ENCODE measurements at regions not wholly inside any gene's neighbourhood (a gene's known extent, or its start where the extent isn't known, plus 50 kb on each side); places are given as distances from the start of the nearest gene placed in this dataset.

DNA sequence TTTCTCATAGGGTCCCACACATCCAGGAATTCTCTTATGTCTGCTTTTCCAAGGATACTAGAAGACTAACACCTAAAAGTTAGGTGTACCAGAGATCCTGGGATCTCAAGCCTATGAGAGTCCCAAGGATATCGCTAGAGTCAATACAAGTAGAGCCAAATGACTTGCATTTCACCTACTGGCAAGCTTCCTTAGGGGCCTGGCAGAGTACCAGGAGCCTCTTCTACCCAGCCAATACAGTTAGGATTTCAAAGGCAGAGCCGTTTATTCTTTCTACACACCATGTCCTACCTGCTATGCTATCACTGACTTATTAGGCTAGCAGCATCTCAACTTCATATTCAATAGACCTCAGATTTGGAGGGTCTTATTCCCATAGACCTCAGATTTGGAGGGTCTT is 53.5 kb upstream of the UNC5B start:
- Histone ChIP-seq H4K20me1 (ENCODE audit: insufficient read depth) (no peaks in the 10 kb centered on the region), H3K9ac (ENCODE audit: low read length) (no peak overlapping the region), H3K79me2 (ENCODE audit: insufficient read depth, low read length) (no peaks in the 10 kb centered on the region), H3K36me3 (ENCODE audit: control insufficient read depth in 1 of 2, insufficient read depth in 2 of 2, low read length in 2 of 2) (no peaks in the 10 kb centered on the region), H3K27ac (ENCODE audit: low read depth, low read length) (no peak overlapping the region), H3K4me3 (replicated peaks in 1 of 2; ENCODE audit: low read depth in 1 of 2, low read length in 2 of 2) (no peak overlapping the region), H2AFZ (ENCODE audit: low read depth, low read length, poor library complexity, severe bottlenecking) (no peak overlapping the region), H3K27me3 (ENCODE audit: insufficient read depth, low read length) (no peaks in the 10 kb centered on the region), H3K9me3 (ENCODE audit: control insufficient read depth in 1 of 2, insufficient read depth in 1 of 2, low read depth in 1 of 2, low read length in 2 of 2) (no peaks in the 10 kb centered on the region), H3K4me2 (ENCODE audit: low read length) (no peak overlapping the region), H3K9me2 (ENCODE audit: insufficient read depth) (no peaks in the 10 kb centered on the region), H3K4me1 (ENCODE audit: control insufficient read depth in 1 of 2, insufficient read depth in 2 of 2, low read length in 2 of 2) (peaks cover 0 to 11% of the 10 kb centered on the region in 2 experiments; a peak in 1 of 4 replicates)
- TF ChIP-seq JUND (IDR thresholded peaks at IDR 0.05) (no peak), EZH2 (IDR thresholded peaks at IDR 0.05) (no peak), SRF (IDR thresholded peaks at IDR 0.05; ENCODE audit: low read depth) (no peak), SP1 (IDR thresholded peaks at IDR 0.05; ENCODE audit: low read depth) (no peak), ELF1 (IDR thresholded peaks at IDR 0.05; ENCODE audit: borderline replicate concordance, low read depth) (no peak)
- RAD21 ChIA-PET (ENCODE audit: low non-redundant PET in 1 of 2, low total read pairs in 2 of 2, uncharacterized antibody in 2 of 2, unreplicated experiment in 2 of 2): no interaction called here
- no TSS peak for BruUV-seq (replicated peaks)
- intact Hi-C loops (cut with micrococcal nuclease): no loop called here
- POLR2A ChIA-PET: no interaction called here
- DNase-seq (ENCODE audit: low read depth, low spot score): no peak
- no peak for ATAC-seq
- CTCF ChIA-PET: no interaction called here

DNA sequence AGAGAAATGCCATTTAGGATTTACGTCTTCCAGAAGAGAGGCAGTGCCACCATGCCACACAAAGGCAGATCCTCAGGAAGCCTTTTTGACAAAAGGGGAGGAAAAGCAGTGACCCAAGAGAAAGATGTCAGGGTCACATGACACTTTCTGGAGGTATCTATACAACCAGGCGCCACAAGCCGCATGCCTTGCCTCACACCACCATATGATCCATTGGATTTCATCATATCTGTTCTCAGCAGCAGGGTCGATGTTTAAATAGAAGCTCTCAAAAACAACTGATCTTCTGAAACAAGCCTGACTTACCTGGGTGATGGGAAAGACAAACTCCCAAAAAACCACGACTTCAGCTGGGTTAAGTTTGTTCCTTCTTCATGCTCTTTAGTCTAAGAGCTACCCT is 52.5 kb upstream of the UNC5B start:
- H3K27me3 ChIP-seq (ENCODE audit: insufficient read depth, low read length): no peaks in the 10 kb centered on the region
- H3K27ac ChIP-seq (ENCODE audit: low read depth, low read length): no peak overlapping the region
- H3K4me3 ChIP-seq (replicated peaks in 1 of 2; ENCODE audit: low read depth in 1 of 2, low read length in 2 of 2): no peak overlapping the region
- H3K36me3 ChIP-seq (ENCODE audit: control insufficient read depth in 1 of 2, insufficient read depth in 2 of 2, low read length in 2 of 2): no peaks in the 10 kb centered on the region
- ATAC-seq (no peak), DNase-seq (ENCODE audit: low read depth, low spot score) (no peak)
- no peaks in the 10 kb centered on the region for H3K79me2 ChIP-seq (ENCODE audit: insufficient read depth, low read length)
- H4K20me1 ChIP-seq (ENCODE audit: insufficient read depth): no peaks in the 10 kb centered on the region
- intact Hi-C loops (cut with micrococcal nuclease): no loop called here
- no peak overlapping the region for H3K9ac ChIP-seq (ENCODE audit: low read length)
- no peak overlapping the region for H2AFZ ChIP-seq (ENCODE audit: low read depth, low read length, poor library complexity, severe bottlenecking)
- no peaks in the 10 kb centered on the region for H3K9me2 ChIP-seq (ENCODE audit: insufficient read depth)
- H3K4me2 ChIP-seq (ENCODE audit: low read length): no peak overlapping the region
- ChIA-PET CTCF (no interaction called here), POLR2A (interaction anchor here (0.6 kb wide), 1 partner anchor 17 kb away, joined by 3 read pairs; no protein-coding TSS in a partner anchor), RAD21 (ENCODE audit: low non-redundant PET in 1 of 2, low total read pairs in 2 of 2, uncharacterized antibody in 2 of 2, unreplicated experiment in 2 of 2) (no interaction called here)
- H3K4me1 ChIP-seq (ENCODE audit: control insufficient read depth in 1 of 2, insufficient read depth in 2 of 2, low read length in 2 of 2): peaks cover 0 to 11% of the 10 kb centered on the region in 2 experiments; a peak in 1 of 4 replicates
- TF ChIP-seq ELF1 (IDR thresholded peaks at IDR 0.05; ENCODE audit: borderline replicate concordance, low read depth) (no peak), ZFX (IDR thresholded peaks at IDR 0.05) (no peak), SIN3A (IDR thresholded peaks at IDR 0.05; ENCODE audit: low read depth) (no peak), SRF (IDR thresholded peaks at IDR 0.05; ENCODE audit: low read depth) (no peak), YY1 (IDR thresholded peaks at IDR 0.05; ENCODE audit: extremely low read depth, insufficient replicate concordance, low read depth, low read length) (no peak), POLR2A (IDR thresholded peaks at IDR 0.05; ENCODE audit: borderline replicate concordance, extremely low read depth, insufficient read depth, insufficient read length) (no peak), EZH2 (IDR thresholded peaks at IDR 0.05) (no peak), ZNF274 (IDR thresholded peaks at IDR 0.05; ENCODE audit: low read depth, low read length) (no peak), EGR1 (IDR thresholded peaks at IDR 0.05; ENCODE audit: low read depth) (no peak), FOSL1 (IDR thresholded peaks at IDR 0.05; ENCODE audit: low read depth) (no peak)
- BruUV-seq (replicated peaks): no TSS peak
- H3K9me3 ChIP-seq (ENCODE audit: control insufficient read depth in 1 of 2, insufficient read depth in 1 of 2, low read depth in 1 of 2, low read length in 2 of 2): no peaks in the 10 kb centered on the region

Measured in HCT116 (cell line).